ENCODE measurements at regions not wholly inside any gene's neighbourhood (a gene's known extent, or its start where the extent isn't known, plus 50 kb on each side); places are given as distances from the start of the nearest gene placed in this dataset.

DNA sequence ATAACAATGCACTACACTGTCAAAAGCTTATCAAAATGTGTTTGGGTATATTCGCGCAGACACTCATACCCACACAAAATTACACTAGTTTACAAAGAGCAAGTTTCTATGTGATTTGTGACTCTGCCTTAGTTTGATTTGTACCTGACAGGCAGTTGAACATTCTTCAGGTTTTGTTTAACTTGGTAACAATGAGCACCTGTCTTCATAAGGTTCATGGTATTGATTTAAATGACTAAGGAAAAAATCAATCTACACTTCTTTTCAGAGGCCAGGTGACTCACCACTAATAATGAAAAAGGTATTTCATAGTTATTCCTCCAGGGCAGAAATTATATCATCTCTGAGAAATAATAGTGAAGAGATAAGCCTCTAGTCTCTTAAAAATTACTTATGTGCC, 1114.6 kb upstream of the AGA start:
- ChIA-PET POLR2A (no interaction called here), SMC1A (ENCODE audit: uncharacterized antibody, unreplicated experiment) (no interaction called here), CTCF (no interaction called here), RAD21 (ENCODE audit: unreplicated experiment) (no interaction called here)
- Histone ChIP-seq H3K36me3 (ENCODE audit: control insufficient read depth in 2 of 2, insufficient read depth in 2 of 2, low read length in 1 of 2) (no peaks in the 10 kb centered on the region), H3K79me2 (ENCODE audit: control insufficient read depth, insufficient read depth, low read length) (no peaks in the 10 kb centered on the region), H2AFZ (ENCODE audit: control insufficient read depth, low read depth, low read length) (no peak overlapping the region), H3K4me2 (ENCODE audit: control insufficient read depth, insufficient read depth) (no peak overlapping the region), H3K4me3 (no peak overlapping the region), H3K27me3 (replicated peaks in 1 of 2; ENCODE audit: control insufficient read depth in 2 of 2, insufficient read depth in 2 of 2, low read length in 1 of 2) (no peaks in the 10 kb centered on the region), H3K9ac (ENCODE audit: control insufficient read depth, insufficient read depth, low read length) (no peak overlapping the region), H3K9me3 (replicated peaks; ENCODE audit: control insufficient read depth, insufficient read depth, low read length) (no peaks in the 10 kb centered on the region), H3K4me1 (ENCODE audit: control insufficient read depth, insufficient read depth, low read length) (no peaks in the 10 kb centered on the region), H3K27ac (ENCODE audit: control insufficient read depth, insufficient read depth) (no peak overlapping the region), H4K20me1 (ENCODE audit: control insufficient read depth, insufficient read depth) (no peaks in the 10 kb centered on the region)
- ATAC-seq (no peak), DNase-seq (ENCODE audit: low read depth, low spot score) (no peak), FAIRE-seq (no peak)
- WGBS (ENCODE audit: insufficient coverage, insufficient replicate concordance, low lambda C conversion rate, missing lambda C conversion rate): 13% methylated on average over 2 of the region's 2 CpGs
- in situ Hi-C loops (cut with MboI): no loop called here
- no TSS peak for BruUV-seq (replicated peaks)
- intact Hi-C loops (cut with micrococcal nuclease; ENCODE audit: unreplicated experiment): no loop called here
- TF ChIP-seq MXI1 (IDR thresholded peaks at IDR 0.05; ENCODE audit: low read depth, low read length) (no peak), POLR2AphosphoS5 (IDR thresholded peaks at IDR 0.05; ENCODE audit: low read length) (no peak), HDAC6 (IDR thresholded peaks at IDR 0.05; ENCODE audit: unreplicated experiment) (no peak), BCL11A (IDR thresholded peaks at IDR 0.05; ENCODE audit: low read depth, low read length) (no peak), GATAD2B (conservative IDR thresholded peaks at IDR 0.05; ENCODE audit: low read depth) (no peak), DPF2 (IDR thresholded peaks at IDR 0.05) (no peak)
- TF ChIP-seq, protein P1, sequence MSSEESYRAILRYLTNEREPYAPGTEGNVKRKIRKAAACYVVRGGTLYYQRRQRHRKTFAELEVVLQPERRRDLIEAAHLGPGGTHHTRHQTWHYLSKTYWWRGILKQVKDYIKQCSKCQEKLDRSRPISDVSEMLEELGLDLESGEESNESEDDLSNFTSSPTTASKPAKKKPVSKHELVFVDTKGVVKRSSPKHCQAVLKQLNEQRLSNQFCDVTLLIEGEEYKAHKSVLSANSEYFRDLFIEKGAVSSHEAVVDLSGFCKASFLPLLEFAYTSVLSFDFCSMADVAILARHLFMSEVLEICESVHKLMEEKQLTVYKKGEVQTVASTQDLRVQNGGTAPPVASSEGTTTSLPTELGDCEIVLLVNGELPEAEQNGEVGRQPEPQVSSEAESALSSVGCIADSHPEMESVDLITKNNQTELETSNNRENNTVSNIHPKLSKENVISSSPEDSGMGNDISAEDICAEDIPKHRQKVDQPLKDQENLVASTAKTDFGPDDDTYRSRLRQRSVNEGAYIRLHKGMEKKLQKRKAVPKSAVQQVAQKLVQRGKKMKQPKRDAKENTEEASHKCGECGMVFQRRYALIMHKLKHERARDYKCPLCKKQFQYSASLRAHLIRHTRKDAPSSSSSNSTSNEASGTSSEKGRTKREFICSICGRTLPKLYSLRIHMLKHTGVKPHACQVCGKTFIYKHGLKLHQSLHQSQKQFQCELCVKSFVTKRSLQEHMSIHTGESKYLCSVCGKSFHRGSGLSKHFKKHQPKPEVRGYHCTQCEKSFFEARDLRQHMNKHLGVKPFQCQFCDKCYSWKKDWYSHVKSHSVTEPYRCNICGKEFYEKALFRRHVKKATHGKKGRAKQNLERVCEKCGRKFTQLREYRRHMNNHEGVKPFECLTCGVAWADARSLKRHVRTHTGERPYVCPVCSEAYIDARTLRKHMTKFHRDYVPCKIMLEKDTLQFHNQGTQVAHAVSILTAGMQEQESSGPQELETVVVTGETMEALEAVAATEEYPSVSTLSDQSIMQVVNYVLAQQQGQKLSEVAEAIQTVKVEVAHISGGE (CRISPR knock-in tag; IDR thresholded peaks at IDR 0.05): no peak
- TF ChIP-seq, protein P2, sequence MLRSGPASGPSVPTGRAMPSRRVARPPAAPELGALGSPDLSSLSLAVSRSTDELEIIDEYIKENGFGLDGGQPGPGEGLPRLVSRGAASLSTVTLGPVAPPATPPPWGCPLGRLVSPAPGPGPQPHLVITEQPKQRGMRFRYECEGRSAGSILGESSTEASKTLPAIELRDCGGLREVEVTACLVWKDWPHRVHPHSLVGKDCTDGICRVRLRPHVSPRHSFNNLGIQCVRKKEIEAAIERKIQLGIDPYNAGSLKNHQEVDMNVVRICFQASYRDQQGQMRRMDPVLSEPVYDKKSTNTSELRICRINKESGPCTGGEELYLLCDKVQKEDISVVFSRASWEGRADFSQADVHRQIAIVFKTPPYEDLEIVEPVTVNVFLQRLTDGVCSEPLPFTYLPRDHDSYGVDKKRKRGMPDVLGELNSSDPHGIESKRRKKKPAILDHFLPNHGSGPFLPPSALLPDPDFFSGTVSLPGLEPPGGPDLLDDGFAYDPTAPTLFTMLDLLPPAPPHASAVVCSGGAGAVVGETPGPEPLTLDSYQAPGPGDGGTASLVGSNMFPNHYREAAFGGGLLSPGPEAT (IDR thresholded peaks at IDR 0.05; ENCODE audit: low read depth): no peak
- TF ChIP-seq, protein P3, sequence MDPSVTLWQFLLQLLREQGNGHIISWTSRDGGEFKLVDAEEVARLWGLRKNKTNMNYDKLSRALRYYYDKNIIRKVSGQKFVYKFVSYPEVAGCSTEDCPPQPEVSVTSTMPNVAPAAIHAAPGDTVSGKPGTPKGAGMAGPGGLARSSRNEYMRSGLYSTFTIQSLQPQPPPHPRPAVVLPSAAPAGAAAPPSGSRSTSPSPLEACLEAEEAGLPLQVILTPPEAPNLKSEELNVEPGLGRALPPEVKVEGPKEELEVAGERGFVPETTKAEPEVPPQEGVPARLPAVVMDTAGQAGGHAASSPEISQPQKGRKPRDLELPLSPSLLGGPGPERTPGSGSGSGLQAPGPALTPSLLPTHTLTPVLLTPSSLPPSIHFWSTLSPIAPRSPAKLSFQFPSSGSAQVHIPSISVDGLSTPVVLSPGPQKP (IDR thresholded peaks at IDR 0.05; ENCODE audit: low read depth, low read length): no peak
- TF ChIP-seq, protein P4, sequence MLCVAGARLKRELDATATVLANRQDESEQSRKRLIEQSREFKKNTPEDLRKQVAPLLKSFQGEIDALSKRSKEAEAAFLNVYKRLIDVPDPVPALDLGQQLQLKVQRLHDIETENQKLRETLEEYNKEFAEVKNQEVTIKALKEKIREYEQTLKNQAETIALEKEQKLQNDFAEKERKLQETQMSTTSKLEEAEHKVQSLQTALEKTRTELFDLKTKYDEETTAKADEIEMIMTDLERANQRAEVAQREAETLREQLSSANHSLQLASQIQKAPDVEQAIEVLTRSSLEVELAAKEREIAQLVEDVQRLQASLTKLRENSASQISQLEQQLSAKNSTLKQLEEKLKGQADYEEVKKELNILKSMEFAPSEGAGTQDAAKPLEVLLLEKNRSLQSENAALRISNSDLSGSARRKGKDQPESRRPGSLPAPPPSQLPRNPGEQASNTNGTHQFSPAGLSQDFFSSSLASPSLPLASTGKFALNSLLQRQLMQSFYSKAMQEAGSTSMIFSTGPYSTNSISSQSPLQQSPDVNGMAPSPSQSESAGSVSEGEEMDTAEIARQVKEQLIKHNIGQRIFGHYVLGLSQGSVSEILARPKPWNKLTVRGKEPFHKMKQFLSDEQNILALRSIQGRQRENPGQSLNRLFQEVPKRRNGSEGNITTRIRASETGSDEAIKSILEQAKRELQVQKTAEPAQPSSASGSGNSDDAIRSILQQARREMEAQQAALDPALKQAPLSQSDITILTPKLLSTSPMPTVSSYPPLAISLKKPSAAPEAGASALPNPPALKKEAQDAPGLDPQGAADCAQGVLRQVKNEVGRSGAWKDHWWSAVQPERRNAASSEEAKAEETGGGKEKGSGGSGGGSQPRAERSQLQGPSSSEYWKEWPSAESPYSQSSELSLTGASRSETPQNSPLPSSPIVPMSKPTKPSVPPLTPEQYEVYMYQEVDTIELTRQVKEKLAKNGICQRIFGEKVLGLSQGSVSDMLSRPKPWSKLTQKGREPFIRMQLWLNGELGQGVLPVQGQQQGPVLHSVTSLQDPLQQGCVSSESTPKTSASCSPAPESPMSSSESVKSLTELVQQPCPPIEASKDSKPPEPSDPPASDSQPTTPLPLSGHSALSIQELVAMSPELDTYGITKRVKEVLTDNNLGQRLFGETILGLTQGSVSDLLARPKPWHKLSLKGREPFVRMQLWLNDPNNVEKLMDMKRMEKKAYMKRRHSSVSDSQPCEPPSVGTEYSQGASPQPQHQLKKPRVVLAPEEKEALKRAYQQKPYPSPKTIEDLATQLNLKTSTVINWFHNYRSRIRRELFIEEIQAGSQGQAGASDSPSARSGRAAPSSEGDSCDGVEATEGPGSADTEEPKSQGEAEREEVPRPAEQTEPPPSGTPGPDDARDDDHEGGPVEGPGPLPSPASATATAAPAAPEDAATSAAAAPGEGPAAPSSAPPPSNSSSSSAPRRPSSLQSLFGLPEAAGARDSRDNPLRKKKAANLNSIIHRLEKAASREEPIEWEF (IDR thresholded peaks at IDR 0.05; ENCODE audit: insufficient replicate concordance, low read depth, low read length): no peak
- TF ChIP-seq, protein P5, sequence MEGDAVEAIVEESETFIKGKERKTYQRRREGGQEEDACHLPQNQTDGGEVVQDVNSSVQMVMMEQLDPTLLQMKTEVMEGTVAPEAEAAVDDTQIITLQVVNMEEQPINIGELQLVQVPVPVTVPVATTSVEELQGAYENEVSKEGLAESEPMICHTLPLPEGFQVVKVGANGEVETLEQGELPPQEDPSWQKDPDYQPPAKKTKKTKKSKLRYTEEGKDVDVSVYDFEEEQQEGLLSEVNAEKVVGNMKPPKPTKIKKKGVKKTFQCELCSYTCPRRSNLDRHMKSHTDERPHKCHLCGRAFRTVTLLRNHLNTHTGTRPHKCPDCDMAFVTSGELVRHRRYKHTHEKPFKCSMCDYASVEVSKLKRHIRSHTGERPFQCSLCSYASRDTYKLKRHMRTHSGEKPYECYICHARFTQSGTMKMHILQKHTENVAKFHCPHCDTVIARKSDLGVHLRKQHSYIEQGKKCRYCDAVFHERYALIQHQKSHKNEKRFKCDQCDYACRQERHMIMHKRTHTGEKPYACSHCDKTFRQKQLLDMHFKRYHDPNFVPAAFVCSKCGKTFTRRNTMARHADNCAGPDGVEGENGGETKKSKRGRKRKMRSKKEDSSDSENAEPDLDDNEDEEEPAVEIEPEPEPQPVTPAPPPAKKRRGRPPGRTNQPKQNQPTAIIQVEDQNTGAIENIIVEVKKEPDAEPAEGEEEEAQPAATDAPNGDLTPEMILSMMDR (IDR thresholded peaks at IDR 0.05 in 2 of 3, conservative IDR thresholded peaks at IDR 0.05 in 1 of 3; ENCODE audit: control insufficient read depth in 2 of 3, extremely low read depth in 1 of 3, insufficient read depth in 1 of 3, low read depth in 3 of 3, low read length in 3 of 3): no peak

Data from GM12878 (cell line).